Ovary (tissue), 3 donors: ENCODE measurements at regions not wholly inside any gene's neighbourhood (a gene's known extent, or its start where the extent isn't known, plus 50 kb on each side); places are given as distances from the start of the nearest gene placed in this dataset.

Experiments
- EP300 ChIP-seq: sonication (generic); formaldehyde crosslinking; IDR thresholded peaks from one replicate; pipeline ENCODE4 v1.6.1; 2017; ENCODE audit warnings: antibody characterized with exemption
- TF ChIP-seq, protein P1 (sequence below), 3 donors: fragments of 450-650 bp in 2 of 3; fragments of 200-600 bp in 1 of 3; IDR thresholded peaks; one replicate each; pipeline versions ENCODE4 v1.5.1 to v1.8.0; 2016 to 2022; ENCODE audit warnings: antibody characterized with exemption in 3 of 3, mild to moderate bottlenecking in 1 of 3
- donor health status: DM: no; HTN: no; CAD: no.

DNA sequence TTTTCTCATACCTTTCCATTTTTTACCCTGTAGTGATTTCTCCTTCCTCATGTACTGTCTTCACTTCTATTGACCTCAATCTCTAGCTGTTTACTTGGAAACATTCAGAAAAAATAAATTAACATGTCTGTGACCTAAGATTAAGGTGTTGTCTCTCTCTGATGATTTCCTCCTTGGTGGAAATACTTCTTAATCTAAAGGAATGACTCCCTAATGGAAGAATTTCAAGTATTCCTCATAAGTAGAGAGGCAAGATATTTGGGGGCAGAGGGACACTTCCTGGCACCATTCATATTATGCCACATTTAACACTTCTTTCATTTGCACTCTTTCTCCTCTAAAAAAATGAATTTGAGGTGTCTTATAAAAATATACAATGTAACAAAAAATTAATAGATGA is 202.8 kb downstream of the NEBL start:
- TF ChIP-seq, protein P1, sequence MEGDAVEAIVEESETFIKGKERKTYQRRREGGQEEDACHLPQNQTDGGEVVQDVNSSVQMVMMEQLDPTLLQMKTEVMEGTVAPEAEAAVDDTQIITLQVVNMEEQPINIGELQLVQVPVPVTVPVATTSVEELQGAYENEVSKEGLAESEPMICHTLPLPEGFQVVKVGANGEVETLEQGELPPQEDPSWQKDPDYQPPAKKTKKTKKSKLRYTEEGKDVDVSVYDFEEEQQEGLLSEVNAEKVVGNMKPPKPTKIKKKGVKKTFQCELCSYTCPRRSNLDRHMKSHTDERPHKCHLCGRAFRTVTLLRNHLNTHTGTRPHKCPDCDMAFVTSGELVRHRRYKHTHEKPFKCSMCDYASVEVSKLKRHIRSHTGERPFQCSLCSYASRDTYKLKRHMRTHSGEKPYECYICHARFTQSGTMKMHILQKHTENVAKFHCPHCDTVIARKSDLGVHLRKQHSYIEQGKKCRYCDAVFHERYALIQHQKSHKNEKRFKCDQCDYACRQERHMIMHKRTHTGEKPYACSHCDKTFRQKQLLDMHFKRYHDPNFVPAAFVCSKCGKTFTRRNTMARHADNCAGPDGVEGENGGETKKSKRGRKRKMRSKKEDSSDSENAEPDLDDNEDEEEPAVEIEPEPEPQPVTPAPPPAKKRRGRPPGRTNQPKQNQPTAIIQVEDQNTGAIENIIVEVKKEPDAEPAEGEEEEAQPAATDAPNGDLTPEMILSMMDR (IDR thresholded peaks at IDR 0.05) = no peak
- TF ChIP-seq EP300 = no peak
